GM19395 (cell line): ENCODE measurements at regions not wholly inside any gene's neighbourhood (a gene's known extent, or its start where the extent isn't known, plus 50 kb on each side); places are given as distances from the start of the nearest gene placed in this dataset.

Experiments
- ATAC-seq: cut with Tn5 transposase; IDR thresholded peaks from one replicate; pipeline ENCODE4 v1.9.1; 2021; ENCODE audit warnings: mild to moderate bottlenecking, moderate library complexity; ENCODE audit not compliant: unreplicated experiment

DNA sequence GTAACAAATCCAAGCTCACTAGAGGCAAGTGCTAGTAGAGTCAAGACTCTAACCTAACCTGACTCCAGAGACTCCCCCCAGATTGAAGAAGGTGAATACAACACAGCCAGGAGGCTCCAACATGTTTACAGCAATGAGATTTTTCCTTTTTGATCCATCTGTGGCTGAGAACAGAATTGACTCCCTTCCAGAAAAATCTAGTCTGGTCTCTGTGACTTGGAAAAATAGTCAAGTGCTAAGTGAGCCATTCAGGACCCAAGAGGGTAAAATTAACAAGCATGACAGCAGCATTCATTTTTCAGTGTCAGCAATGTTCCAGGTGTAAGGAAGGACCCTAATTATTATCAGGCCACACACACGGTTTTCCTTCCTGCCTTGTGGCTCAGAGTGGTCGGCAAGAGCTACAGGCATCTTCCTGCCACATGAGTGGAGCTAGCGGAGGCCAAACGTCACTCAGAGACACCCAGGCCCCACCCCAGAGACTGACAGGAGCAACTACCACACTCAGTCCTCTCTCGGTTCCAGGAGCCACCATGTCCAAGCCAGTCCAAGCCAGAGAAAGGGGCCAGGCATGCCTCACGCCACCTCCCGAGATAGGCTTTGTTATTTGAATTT lies 395.1 kb downstream of the FOXO1 start:
- ATAC-seq, result no peak

DNA sequence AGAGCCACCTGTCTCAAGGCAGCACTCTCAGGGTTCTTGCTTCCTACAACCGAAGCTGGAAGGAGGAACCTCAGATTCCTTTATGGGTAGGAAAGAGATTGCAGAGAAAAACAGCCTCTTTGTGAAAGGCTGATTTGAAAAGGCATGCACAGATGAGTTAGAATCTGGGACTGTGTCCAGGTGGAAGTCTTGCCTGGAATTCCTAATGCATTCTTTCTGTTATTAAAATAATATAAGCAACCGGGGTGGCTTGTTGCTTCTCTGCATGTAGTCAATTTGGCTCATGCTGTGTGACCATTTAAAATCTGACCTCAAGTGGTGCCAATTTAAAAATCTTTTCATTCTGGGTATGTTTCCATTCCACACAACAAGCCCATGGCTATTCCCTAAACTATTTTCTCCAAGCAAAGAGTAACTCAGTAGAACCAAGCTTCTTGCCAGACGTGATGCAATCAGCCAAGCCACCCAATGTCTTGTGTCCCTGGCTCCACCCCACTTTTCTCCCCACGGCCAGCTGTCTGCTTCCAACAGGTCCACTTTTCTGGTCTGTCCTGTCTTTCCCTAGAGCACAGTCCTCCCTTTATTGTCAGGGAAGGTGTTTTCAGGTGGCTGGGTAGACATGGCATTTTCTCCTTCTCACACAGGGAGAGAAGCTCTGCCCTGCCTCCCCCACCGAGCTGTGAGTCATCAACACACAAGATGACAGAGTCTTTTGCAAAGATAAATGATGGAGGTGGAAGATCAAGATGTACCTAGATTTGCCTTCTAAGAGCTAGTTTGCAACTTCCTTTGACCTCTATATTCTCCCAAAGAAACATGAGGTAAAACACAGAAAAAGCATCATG lies 394.3 kb downstream of the FOXO1 start:
- ATAC-seq, result no peak

DNA sequence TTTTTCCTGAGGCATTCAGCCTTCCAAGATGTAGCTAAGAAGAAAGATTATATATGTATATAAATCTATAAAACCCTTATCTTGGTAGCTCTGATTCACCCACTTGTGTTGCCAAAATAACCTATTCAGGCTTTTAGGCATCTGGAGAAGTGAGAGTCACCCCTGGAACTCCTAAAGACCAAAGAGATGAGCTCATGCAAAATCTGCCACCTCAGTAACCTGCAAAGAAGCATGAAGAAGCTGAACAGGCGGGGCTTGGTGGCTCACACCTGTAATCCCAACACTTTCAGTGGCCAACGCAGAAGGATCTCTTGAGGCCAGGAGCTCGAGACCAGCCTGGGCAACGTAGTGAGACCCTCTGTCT lies 393.7 kb downstream of the FOXO1 start:
- ATAC-seq, result no peak

DNA sequence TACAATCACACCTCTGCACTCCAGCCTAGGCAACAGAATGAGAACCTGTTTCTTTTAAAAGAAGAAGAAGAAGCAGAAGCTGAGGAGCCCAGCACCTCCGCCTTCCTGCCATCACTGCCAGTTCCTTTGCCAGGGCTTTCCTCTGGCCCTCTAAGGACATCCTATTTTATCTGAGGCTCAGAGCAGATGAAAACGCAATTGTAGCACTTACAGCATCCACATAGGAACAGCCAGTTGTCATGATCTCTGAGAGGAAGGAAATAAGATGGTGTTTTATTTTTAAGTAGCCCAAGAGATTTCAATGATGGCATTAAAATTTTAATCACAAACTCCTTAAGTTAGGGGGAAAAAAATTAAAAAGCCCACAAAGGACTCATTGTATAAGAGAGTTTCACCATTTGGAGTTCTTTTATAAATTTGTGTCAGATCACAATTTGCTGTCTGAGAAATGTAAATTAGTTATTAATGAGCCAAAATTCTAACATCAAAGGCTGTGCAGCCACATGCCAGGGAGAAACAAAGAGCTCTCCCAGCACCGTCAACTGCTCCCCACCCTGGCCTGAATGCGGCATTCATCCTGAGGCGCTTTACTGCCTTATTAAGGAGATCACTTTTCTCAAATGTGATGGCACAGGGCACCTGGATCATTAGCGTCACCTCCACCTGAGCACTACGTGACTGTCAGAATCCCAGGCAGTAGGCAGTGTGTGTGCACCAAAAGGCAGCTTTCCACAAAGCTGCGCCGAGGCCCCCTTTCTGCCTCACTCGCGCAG lies 393.0 kb downstream of the FOXO1 start:
- ATAC-seq, result no peak

DNA sequence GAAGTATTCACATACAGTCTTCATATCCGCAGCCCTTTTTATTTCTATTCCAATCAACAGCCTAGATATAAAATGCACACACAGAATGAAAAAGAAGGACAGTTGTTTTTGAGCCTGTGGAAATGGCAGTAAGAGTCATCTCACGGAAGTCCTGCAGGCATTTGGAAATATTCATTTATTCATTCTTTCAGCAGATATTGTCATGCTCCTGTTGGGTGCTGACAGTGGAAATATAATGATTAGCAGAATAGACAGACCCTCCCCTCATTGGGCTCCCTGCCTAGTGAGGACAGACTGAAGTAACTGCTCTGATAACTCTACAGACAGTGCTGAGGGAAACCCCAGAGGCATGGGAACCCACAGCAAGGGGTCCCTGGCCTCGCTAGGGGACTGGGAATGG lies 392.3 kb downstream of the FOXO1 start:
- ATAC-seq, result no peak

DNA sequence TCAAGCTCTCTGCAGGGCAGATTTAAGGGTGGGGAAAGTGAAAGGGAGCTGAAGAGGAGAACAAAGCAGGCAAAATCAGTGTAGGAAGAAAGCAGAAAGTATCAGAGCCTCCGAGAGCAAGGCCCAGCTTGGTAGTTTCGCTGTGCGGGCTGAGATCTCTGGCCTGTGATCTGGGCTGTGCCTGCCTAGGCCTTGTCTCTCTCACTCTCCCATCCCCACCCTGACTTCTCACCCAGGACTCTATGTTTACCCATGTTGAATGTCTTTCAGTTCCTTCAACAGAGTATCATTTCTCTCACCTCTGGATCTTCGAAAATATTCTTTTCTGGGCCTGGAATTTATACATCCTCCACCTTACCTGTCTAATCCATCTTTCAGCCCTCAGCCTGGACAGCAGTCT lies 391.3 kb downstream of the FOXO1 start:
- ATAC-seq, result no peak

DNA sequence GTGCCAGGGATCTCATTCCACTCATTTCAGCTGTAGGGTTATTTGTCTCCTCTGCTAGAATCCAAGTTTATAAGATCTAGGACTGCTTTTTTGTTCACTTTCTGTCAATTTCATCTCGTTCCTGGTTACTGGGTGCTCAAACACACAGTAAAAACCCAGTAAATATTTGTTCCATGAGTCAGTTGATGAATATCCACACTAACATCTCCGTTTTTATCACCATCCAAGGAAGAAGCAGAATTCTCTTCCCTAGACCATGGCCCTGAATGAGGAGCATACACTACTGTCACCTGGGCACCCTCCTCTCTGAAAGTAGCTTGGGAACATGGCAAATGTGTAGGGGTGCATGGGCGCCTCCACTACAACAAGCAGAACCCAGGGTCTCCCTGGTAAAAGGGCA lies 390.8 kb downstream of the FOXO1 start:
- ATAC-seq, result no peak

DNA sequence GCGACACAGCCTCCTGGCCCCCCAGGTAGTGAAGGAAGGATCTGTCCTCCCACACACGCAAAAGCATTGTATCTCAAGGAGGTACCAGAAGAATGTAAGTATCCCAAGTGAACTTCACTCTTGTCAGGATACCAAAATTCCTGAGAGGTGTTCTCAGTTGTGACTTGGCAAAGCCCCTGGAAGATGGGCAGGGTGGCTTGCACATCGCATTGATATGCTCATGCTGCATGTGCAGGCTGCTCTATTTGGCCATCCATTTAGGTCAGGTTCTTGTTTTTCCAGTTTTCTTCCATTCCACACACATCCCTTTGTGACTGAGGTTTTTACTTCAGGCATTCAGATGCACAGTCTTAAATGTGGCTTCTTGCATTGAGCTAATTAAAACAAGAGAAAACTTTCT lies 382.8 kb downstream of the FOXO1 start:
- ATAC-seq, result no peak

DNA sequence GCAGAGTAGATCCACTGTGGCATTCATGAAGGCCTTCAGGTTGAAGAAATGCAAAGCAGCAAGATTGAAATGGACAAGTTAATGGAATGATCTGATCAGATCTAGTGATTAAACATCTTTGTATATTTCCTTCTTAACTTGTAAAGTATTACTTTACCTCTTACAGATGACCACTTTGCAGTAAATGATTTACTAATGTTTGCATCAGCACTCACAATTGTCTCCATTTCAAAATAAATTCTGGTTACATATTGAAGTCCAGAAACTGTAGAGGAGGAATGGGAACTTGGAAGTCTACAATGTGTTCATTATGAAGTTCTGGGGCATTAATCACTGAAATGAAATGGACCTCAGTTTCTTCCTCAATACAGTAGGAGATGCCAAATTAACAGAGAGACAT lies 380.8 kb downstream of the FOXO1 start:
- ATAC-seq, result no peak

DNA sequence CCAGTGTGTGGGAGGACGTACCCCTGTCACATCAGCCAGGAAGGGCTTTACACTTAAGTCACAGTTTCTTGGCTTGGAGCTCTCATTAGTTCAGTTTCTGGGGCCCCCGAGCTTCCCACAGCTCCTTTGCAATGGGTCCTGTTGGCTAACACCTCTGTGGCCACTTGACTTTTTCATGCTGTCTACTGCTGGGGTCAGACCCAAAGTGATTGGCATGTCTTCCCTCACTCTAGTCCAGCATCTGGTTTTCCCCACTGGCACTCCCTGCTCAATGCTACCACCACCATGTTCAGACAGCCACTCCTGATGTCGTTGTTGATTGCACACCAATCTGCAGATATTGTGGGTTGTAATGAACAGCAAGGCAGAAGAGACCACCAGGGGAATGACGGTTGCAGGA lies 379.0 kb downstream of the FOXO1 start:
- ATAC-seq, result no peak

DNA sequence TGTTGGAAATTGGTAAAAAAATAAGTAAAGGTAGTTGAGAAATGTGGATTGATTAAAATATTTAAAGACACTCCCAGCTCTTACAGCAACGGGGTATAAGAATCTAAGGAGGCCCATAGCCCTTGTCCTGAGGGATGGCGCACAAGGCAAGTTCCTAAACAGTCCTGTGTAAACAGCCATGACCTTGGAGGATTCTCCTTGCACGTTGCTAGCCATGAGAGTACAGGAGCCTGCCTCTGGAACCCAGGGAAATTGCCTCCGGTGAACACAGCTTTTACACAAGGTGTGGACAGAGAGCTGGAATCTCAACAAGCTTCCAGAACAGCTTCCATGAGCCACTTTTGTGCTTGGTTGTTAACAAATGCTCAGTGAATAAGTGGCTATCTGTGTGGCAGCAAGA lies 378.2 kb downstream of the FOXO1 start:
- ATAC-seq, result no peak

DNA sequence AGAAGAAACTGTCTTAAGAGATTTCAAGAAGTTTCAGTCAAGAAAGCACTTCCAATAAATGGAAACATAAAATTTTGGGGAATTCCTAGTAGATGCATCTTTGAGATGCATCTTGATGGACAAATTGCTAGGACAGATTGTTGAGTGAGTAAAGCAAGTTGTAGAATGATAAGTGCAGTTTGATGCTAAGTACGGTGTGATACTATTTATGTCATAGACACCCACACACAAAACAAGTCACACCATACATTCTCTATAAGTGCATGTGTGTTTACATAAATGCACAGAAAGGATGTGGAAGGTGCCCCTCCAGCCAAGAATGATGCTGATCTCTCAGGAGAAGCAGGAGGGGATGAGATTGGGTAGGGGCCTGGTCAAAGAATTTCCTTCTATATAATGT lies 375.7 kb downstream of the FOXO1 start:
- no peak for ATAC-seq

DNA sequence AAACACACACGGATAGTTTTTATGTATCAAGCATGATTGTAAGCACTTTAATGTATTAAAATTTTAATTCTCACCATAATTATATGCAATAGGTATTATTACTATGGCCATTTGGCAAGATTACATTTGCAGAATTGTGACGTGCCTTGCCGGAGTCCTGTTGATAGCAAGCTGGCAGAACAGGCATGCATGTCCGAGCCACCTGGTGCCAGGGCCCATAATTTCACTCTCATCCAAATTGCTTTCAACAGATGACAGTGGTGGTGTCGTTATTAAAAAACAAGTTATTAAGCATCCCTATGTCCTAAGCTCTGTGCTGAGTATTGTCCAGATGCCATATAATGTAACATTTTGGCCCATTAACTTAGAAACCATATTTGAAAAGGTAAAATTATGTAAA lies 374.3 kb downstream of the FOXO1 start:
- no peak for ATAC-seq

DNA sequence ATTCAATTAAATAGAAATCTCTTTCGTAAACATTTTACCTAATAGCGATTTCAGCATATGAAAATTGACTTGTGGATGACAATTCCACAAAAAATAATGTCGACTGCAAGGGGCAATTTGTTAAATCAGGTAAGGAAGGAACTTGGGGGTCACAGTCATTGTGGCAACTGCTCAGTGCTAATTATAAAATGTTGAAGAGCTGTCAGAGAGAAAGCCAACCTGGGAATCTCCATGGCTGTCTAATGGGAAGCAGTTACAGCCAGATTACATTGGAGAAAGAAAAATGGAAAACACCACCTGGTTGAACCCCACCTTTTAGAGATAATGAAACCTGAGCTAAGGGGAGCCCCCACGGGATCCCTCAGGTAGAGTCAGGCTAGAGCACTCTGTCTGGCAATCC lies 373.9 kb downstream of the FOXO1 start:
- ATAC-seq, result no peak

DNA sequence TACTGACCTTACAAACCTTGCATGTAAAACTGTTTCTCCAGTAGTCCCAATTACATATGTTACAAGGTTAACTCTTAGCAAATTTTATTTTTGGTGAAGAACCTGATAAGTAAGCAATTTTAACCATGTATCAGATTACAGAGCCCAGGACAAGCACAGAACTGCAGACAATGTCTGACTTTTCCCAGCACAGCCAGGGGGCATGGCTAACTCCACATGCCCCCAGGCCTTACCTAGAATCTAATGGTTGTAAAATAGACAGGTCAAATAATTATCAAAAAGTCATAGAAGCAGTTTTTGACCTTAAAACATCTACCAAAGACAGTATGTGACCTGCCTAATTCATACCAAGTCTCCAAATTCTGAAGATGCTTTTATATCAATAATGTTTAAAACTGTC lies 364.1 kb downstream of the FOXO1 start:
- ATAC-seq, result no peak

DNA sequence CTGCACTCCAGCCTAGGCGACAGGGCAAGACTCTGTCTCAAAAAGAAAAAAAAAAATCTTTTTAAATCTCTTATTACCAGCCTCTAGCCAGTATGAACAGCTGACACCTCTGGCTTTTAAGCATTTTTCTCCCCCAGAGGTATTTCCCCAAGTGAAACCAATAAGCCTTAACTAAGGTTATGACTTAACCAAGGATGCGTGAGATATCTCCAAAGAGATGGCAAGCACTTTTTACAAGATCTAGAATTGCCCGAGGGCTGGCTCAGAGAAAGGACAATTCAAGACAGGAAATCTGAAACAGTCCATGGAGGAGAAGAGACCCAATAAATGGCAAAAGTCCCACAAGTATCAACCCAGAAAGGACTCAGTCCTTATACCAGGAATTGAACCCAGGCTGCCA lies 362.1 kb downstream of the FOXO1 start:
- no peak for ATAC-seq

DNA sequence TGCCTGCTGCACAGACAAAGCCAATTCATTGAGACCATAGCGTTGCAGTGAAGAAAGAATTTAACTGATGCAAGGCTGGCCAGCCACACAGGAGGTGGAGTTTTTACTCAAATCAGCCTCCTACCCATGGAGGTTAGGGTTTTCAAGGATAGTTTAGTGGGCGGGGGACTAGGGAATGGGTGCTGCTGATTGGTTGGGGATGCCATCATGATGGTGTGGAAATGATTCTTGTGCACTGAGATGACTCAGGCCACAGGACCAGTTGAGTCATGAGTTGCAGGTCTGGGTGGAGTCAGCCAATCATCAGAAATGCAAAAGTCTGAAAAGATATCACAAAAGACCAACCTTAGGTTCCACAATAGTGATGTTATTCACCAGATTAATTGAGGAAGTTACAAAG lies 359.6 kb downstream of the FOXO1 start:
- no peak for ATAC-seq

DNA sequence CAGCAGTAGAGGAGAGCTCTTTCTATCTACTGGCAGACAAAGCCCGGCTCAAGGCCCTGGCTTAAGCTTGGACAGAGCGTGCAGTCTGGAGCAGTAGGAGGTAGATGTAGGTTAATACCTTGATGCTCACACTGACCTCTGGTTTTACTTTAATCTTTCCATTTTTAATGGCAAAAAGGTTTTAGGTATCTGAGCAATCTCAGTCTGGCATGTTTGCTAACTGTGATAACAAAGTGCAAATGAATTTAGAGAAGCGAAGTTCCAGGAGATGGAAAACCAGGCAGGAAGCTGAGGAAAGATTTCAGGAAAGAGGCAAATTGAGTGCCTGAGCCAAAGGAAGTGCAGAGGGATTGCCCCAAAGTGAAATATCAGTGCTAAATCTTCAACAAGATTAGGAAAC lies 356.6 kb downstream of the FOXO1 start:
- ATAC-seq, result no peak

DNA sequence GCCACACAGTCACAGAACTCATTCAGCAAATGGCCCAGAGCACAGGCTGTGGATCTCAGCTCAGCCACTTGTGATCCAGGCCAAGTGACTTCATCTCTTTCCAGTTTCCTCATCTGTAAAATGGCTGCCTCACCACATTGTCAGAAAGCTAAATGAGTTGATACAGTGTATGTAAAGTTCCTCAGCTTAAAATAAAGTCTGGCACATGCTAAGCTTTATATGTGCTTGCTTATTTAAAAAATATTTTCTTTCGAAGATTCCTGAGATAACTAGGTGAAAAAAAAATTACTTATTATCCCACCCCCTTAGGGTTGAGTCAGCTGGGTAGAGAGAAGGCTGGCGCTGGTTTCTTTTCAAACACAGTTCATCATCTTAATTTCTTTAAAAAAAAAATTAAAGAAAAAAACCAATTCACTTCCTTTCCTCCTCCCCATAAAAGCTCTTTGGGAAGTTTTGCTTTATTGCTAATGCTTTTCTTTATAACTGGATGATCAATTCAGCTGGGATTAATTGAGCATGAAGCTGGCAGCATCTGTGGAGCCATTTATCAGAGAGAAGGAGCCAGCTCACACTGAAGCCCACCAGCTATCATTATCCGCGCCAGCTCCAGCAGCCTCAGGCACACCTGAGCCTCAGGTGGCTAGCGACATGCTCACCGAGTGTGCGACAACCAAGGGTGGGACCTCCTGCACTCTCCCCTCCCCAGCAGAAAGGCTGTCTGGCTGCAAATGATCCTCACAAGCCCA lies 354.9 kb downstream of the FOXO1 start:
- ATAC-seq, result no peak

DNA sequence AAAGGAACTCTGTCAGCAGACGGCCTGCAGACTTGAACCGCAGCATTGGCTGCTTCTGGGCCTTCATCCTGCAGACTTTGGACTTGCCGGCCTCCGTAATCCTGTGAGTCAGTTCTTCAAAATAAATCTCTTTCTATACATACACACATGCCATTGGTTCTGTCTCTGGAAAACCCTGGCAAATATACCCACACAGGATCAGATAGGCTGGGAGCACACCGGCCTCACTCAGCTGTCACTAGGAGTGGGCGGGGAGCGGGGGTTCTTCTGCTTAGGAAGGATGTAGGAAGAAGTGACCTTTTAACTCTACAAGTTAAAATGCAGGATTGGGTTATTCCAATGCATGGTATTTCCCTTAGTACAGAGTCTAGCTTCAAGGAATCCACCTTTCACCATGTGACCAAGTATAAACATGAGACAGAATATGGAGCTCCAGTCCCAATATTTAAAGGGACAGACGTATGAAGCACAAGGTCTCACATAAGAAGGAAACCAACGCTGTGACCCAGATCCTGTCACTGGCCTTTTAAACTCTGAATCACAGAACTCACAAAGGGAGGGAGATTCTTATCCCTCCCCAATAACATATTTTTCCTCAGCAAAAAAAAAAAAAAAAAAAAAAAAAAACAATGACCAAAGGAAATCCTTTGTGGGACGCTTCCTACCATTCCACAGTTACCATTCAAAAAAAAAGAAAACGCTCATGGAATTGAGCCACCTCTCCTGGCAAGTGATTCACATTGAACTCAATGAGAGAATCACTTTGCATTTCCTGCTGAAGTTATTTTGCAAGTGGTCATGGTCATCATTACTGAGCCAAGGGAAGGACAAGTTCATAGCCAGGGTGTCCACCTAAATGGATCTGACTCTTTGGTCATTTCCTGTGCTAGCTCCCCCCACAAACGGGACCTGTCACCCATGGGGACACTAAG lies 352.9 kb downstream of the FOXO1 start:
- ATAC-seq, result no peak
